GM12891 (cell line): ENCODE measurements at regions not wholly inside any gene's neighbourhood (a gene's known extent, or its start where the extent isn't known, plus 50 kb on each side); places are given as distances from the start of the nearest gene placed in this dataset.
A peak's percentile ranks its signal among the peaks of the same experiment; 100 is the strongest.

Source experiments
- DNase-seq: peaks from one replicate; pipeline ENCODE4 v3.0.0; 2011; ENCODE audit warnings: low spot score; ENCODE audit not compliant: insufficient read length
- FAIRE-seq: peaks from 2 replicates; lab custom pipeline; 2011; peaks lifted over from hg19 to GRCh38; lab: Jason Lieb, UNC
- PAX5 ChIP-seq: IDR thresholded peaks from 2 replicates; pipeline ENCODE4 v1.6.1; 2011; ENCODE audit warnings: low read length, moderate library complexity, mild to moderate bottlenecking; ENCODE audit not compliant: insufficient read depth, severe bottlenecking
- POLR2A ChIP-seq: IDR thresholded peaks from 2 replicates; pipeline ENCODE4 v1.6.1; 2011; ENCODE audit warnings: low read depth, low read length, control low read depth
- POLR2AphosphoS5 ChIP-seq: IDR thresholded peaks from 2 replicates; pipeline ENCODE4 v1.6.1; 2011; ENCODE audit warnings: low read depth, low read length, control low read depth
- POU2F2 ChIP-seq: IDR thresholded peaks from 2 replicates; pipeline ENCODE4 v1.6.1; 2011; ENCODE audit warnings: low read depth, mild to moderate bottlenecking, control low read depth, low read length, moderate library complexity
- SPI1 ChIP-seq: IDR thresholded peaks from 2 replicates; pipeline ENCODE4 v1.6.1; 2011; ENCODE audit warnings: low read depth, low read length, control low read depth
- TAF1 ChIP-seq: IDR thresholded peaks from 2 replicates; pipeline ENCODE4 v1.6.1; 2011; ENCODE audit warnings: low read depth, low read length, control low read depth

GRCh38 chr2:62296034-62296831, 100.3 kb downstream of the B3GNT2 start:
- FAIRE-seq (no peak), DNase-seq (no peak)
- TF ChIP-seq SPI1 (no peak), POU2F2 (no peak), TAF1 (no peak), PAX5 (no peak), POLR2AphosphoS5 (no peak), POLR2A (no peak)

DNA sequence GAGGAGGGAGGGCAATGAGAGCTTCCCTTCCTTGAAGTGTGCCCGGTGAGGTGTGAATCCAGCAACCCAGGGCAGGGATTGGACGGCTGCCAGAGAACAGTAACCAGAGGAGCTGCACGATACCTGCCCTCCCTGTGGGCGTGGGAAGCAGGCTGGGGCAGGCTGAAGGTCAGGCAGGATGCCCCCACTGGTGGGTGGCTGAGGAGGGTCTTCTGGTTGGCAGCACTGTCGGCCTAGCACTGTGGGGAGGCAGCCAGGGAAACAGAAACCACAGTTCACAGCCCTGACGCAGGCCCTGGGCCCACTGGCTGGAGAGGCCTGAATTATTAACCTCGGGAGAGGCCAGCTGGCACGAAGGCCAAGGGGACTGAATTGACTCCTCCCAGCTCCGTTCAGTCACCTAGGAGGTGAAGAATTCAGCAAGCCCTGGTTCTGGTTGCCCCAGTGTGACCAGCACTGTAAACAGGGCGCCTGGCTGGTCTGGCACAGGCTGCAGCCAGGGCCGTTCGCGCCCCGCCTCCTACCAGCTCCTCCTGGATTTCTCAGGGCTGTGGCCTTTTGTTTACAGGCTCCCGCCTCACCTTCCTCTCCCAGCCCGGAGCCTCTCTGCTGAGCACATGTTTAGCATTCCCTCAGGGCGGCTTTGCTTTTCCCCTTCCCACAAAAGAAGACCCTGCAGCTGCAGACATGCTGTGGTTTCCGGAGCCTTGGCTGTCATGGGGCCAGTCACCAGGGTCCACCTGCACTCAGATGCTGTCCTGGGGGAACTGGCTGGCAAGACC, 97.8 kb downstream of the B3GNT2 start:
- peak; percentile 76 for FAIRE-seq
- no peak for DNase-seq
- TF ChIP-seq PAX5, result no peak
- TF ChIP-seq SPI1, result no peak
- TF ChIP-seq TAF1, result no peak
- TF ChIP-seq POU2F2, result no peak
- TF ChIP-seq POLR2AphosphoS5, result no peak
- no peak for TF ChIP-seq POLR2A

- TF ChIP-seq POU2F2 (no peak), PAX5 (no peak), POLR2A (no peak), SPI1 (no peak), TAF1 (no peak), POLR2AphosphoS5 (no peak)
- DNase-seq (no peak), FAIRE-seq (no peak)
These were observed 97.2 kb downstream of the B3GNT2 start for GRCh38 chr2:62293151-62293489.

DNA sequence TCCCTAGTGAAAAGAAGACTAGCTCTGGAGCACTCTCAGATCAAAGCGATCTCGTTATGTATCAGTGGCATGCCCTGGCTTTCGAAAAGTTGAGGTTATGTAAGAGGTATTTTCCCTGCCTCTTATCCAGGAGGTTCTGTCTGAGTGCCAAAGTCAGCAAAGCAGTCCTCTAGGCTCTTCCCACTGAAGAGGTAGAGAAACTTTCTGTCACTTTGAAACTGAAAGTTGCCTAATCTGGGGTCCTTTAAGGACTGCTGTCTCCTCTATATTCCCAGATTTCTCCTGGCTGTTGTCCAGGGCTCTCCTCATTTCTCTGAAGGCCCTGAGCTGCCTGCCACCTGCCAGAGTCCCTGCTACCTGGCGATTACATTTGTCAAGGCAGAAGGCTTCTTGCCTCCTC, 96.3 kb downstream of the B3GNT2 start:
- no peak for DNase-seq
- FAIRE-seq, result no peak
- TF ChIP-seq SPI1 (no peak), TAF1 (no peak), POLR2A (no peak), POU2F2 (no peak), PAX5 (no peak), POLR2AphosphoS5 (no peak)

DNA sequence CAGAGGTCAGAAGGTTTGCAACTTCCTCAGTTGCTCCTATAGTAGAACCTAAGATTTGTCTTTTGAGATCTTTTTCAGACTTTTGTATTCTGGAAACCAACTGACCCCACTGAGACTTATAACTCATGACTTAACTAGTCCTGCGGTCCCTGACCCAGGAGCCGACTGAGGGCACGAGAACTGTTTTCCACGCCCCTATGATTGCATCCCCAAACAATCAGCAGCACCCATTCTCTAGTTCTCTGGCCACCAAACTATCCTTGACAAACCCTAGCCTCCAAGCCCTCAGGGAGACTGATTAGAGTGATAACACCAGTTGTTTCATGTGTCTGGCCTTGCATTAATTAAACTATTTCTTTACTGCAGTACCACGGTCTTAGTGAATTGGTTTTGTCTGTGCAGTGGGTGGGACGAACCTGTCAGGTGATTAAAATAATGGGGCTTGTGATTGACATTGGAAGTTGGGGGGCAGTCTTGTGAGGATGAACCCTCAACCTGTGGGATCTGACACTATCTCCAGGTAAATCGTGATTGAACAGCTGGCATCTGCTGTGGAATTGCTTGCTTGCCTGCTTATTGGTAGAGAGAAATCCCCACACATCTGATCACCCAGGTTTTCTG, 95.7 kb downstream of the B3GNT2 start:
- no peak for FAIRE-seq
- no peak for DNase-seq
- no peak for TF ChIP-seq SPI1
- no peak for TF ChIP-seq PAX5
- TF ChIP-seq POU2F2, result no peak
- no peak for TF ChIP-seq POLR2A
- no peak for TF ChIP-seq POLR2AphosphoS5
- no peak for TF ChIP-seq TAF1

DNA sequence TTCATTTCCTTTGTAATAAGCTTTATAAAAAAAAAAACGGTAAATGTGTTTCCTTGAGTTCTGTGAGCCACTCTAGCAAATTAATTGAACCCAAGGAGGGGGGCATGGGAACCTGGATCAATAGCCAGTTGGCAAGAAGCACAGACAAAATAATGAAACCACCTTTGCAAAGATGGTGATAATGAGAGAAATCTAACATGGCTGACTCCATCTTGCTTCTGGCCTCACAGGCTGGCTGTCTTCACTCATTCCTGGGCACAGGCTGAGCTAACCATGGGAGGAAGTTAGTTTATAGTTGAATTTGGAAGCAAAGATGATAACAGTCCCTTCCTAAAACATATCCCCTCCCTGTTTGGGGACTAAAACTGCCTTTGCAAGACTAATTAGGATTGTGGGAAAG, 95.1 kb downstream of the B3GNT2 start:
- no peak for FAIRE-seq
- TF ChIP-seq POLR2A (no peak), POU2F2 (no peak), SPI1 (no peak), POLR2AphosphoS5 (no peak), PAX5 (no peak), TAF1 (no peak)

DNA sequence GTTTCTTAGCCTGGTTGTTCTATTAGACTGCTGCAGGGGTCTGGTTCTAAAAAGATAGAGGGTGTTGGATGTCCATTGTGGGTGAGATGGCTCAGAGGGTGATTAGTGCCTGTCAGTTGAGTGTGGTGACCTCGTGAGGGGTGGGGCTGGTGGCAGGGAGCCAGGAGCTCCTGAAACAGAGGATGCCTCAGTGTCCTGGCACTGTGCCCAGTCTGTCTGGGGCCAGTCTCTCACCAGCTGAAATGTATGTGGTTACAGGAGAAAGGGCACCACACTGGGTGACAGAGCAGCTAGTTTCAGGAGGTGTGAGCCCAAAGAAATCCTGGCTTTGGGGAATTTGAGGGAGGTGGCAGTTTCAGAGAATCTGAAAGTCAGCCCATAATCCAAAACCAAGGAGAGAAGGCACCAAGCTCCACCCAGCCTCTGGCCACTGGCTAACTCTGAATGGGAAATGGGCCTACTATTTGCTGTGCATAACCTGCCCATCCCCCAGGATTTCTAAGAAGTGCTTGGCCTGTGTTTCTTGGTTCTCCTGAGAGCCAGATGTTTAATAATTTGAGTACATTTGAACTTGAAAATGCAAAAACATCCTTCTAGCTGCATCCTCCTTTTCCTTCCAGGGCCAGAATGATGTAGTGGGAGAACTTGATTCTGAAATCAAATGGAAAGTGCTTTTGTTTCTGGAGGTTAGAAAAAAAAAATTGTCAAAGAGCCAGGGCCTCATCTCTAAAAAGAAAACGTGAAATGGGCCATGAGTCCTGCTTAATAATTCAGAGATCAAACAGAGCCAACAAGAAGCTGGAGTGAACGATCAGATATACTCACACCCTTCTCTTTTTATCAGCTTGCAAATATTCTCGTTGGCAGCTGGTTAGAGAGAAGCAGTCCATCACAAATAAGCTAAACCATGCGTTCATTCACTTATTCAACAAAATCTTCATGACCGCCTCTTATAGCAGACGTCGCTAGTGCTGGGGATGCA, 92.3 kb downstream of the B3GNT2 start:
- peak; percentile 84 for FAIRE-seq
- TF ChIP-seq TAF1 (no peak), POU2F2 (no peak), PAX5 (no peak), POLR2A (no peak), SPI1 (no peak), POLR2AphosphoS5 (no peak)
- DNase-seq, result no peak

More for the DNA sequence above, 95.1 kb downstream of the B3GNT2 start:
- DNase-seq, result no peak

DNA sequence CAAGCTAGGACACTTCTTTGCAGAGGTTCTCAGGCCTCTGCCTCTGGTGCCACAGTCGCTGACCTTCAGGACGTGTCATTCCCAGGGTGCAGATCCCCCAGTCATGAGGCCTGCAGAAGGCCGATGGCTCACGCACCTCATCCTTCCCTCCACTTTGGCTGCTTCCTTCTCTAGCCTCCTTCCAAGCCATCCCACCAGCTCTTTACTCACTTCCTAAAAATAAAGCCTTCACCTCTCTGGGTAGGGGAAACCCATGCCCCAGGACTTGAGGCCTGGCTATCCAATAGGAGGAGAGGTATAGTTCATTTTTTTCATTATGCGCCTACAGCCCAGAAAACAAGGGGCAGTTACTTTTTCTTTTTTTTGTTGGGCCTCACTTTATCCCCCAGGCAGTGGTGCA, 91.4 kb downstream of the B3GNT2 start:
- no peak for FAIRE-seq
- TF ChIP-seq PAX5 (no peak), SPI1 (peak; percentile 45), POLR2AphosphoS5 (no peak), TAF1 (no peak), POU2F2 (no peak)
- DNase-seq, result no peak
